ENCODE measurements at regions not wholly inside any gene's neighbourhood (a gene's known extent, or its start where the extent isn't known, plus 50 kb on each side); places are given as distances from the start of the nearest gene placed in this dataset.

- TF ChIP-seq CTCF (IDR thresholded peaks at IDR 0.05) (no peak), POLR2A (IDR thresholded peaks at IDR 0.05) (no peak)
Observed at GRCh38 chr11:33479231-33479630, 221.4 kb downstream of the C11orf91 start.
